IMR-90 (cell line): ENCODE measurements at regions not wholly inside any gene's neighbourhood (a gene's known extent, or its start where the extent isn't known, plus 50 kb on each side); places are given as distances from the start of the nearest gene placed in this dataset.

Source experiments
- CEBPB ChIP-seq: IDR thresholded peaks from 2 replicates; pipeline ENCODE4 v1.6.1; 2012; ENCODE audit warnings: low read depth, low read length, improper control_type of control experiment
- CHD1 ChIP-seq: IDR thresholded peaks from 2 replicates; pipeline ENCODE4 v1.6.1; 2012; ENCODE audit warnings: low read depth, low read length, improper control_type of control experiment
- CTCF ChIP-seq: conservative IDR thresholded peaks from 2 replicates; pipeline ENCODE4 v1.5.1; 2012; ENCODE audit warnings: mild to moderate bottlenecking, low read depth, low read length, improper control_type of control experiment
- ELK1 ChIP-seq: fragments of 150-350 bp; IDR thresholded peaks from 2 replicates; pipeline ENCODE4 v1.6.1; 2016; ENCODE audit warnings: low read depth, mild to moderate bottlenecking, low read length, moderate library complexity, borderline replicate concordance
- MAFK ChIP-seq: IDR thresholded peaks from 2 replicates; pipeline ENCODE4 v1.6.1; 2012; ENCODE audit warnings: low read depth, low read length, improper control_type of control experiment
- MAZ ChIP-seq: IDR thresholded peaks from 2 replicates; pipeline ENCODE4 v1.6.1; 2012; ENCODE audit warnings: low read depth, mild to moderate bottlenecking, low read length, improper control_type of control experiment, moderate library complexity, borderline replicate concordance
- MXI1 ChIP-seq: IDR thresholded peaks from 2 replicates; pipeline ENCODE4 v1.6.1; 2012; ENCODE audit warnings: low read depth, mild to moderate bottlenecking, low read length, moderate library complexity, borderline replicate concordance
- POLR2A ChIP-seq: IDR thresholded peaks from 2 replicates; pipeline ENCODE4 v1.6.1; 2012; ENCODE audit warnings: mild to moderate bottlenecking, low read depth, low read length
- RAD21 ChIP-seq: IDR thresholded peaks from 2 replicates; pipeline ENCODE4 v1.6.1; 2012; ENCODE audit warnings: low read length, improper control_type of control experiment
- RCOR1 ChIP-seq: IDR thresholded peaks from 2 replicates; pipeline ENCODE4 v1.6.1; 2012; ENCODE audit warnings: mild to moderate bottlenecking, low read length, improper control_type of control experiment; ENCODE audit not compliant: insufficient replicate concordance
- RFX5 ChIP-seq: IDR thresholded peaks from 2 replicates; pipeline ENCODE4 v1.8.0; 2012; ENCODE audit warnings: low read depth, mild to moderate bottlenecking, low read length, moderate library complexity
- SMC3 ChIP-seq: fragments of 150-350 bp; IDR thresholded peaks from 2 replicates; pipeline ENCODE4 v1.6.1; 2016; ENCODE audit warnings: low read depth, mild to moderate bottlenecking, antibody characterized with exemption, low read length, moderate library complexity
- USF2 ChIP-seq: fragments of 150-350 bp; IDR thresholded peaks from 2 replicates; pipeline ENCODE4 v1.6.1; 2017; ENCODE audit warnings: mild to moderate bottlenecking, antibody characterized with exemption, low read length, low read depth

GRCh38 chr9:103661663-103662062 lies 432.4 kb upstream of the SMC2 start:
- TF ChIP-seq CTCF (no peak), POLR2A (no peak), RFX5 (no peak), ELK1 (no peak), MXI1 (no peak), USF2 (no peak), MAZ (no peak), CEBPB (no peak), SMC3 (no peak), CHD1 (no peak), RAD21 (no peak), RCOR1 (no peak), MAFK (no peak)
